HCT116 (cell line): ENCODE measurements at regions not wholly inside any gene's neighbourhood (a gene's known extent, or its start where the extent isn't known, plus 50 kb on each side); places are given as distances from the start of the nearest gene placed in this dataset.

Source experiments
- ATAC-seq: fragments of 200-7000 bp; cut with Tn5 transposase; 2 replicates; pipeline ENCODE4 v1.9.1; 2020; ENCODE audit warnings: mild to moderate bottlenecking, moderate library complexity
- BruUV-seq: library from RNA; stranded (reverse); fragments of 400-500 nt; replicated peaks from 2 replicates; lab custom pipeline; 2021; lab: Mats Ljungman, UMichigan
- CTCF ChIA-PET: fragments of 300-600 bp; sonication (Branson Sonifier 250); formaldehyde crosslinking; loops from one replicate; lab custom pipeline; 2021; ENCODE audit warnings: antibody characterized with exemption; lab: Charles Lee
- POLR2A ChIA-PET: fragments of 300-600, 350-600 bp; sonication (Branson Sonifier 250); formaldehyde crosslinking; loops from one replicate; lab custom pipeline; 2021; ENCODE audit warnings: antibody characterized with exemption; lab: Charles Lee
- RAD21 ChIA-PET, 2 experiments: fragments of 300-600 bp; sonication (Branson Sonifier 250); formaldehyde crosslinking; loops; one replicate each; lab custom pipeline; 2023; ENCODE audit warnings: low total read pairs in 2 of 2; ENCODE audit not compliant: uncharacterized antibody in 2 of 2, unreplicated experiment in 2 of 2, low non-redundant PET in 1 of 2; lab: Charles Lee
- DNase-seq: peaks from one replicate; pipeline ENCODE4 v3.0.0-alpha.2; 2010; ENCODE audit warnings: low read depth, low spot score
- H2AFZ ChIP-seq: fragments of 200-600 bp; shearing (Covaris generic), sonication (generic); 2 replicates; pipeline ENCODE4 v1.6.1; 2017; ENCODE audit warnings: low read depth, mixed run types, mixed read lengths, antibody characterized with exemption, low read length; ENCODE audit not compliant: poor library complexity, severe bottlenecking
- H3K27ac ChIP-seq: 2 replicates; pipeline ENCODE4 v1.5.1; 2012; ENCODE audit warnings: low read depth, low read length
- H3K27me3 ChIP-seq: fragments of 200-600 bp; sonication (generic); 2 replicates; pipeline ENCODE4 v1.6.1; 2016; ENCODE audit warnings: mixed run types, low read length, mixed read lengths; ENCODE audit not compliant: insufficient read depth
- H3K36me3 ChIP-seq, 2 experiments: fragments of 200-500 bp in 1 of 2; fragments of 200-600 bp in 1 of 2; sonication (Bioruptor generic) in 1 of 2; sonication (generic) in 1 of 2; 2 replicates each; pipeline versions ENCODE4 v1.5.1 to v1.6.1; 2014 to 2016; ENCODE audit warnings: low read length in 2 of 2, inconsistent platforms in 1 of 2, mixed read lengths in 1 of 2, mixed run types in 1 of 2; ENCODE audit not compliant: insufficient read depth in 2 of 2, control insufficient read depth in 1 of 2
- H3K4me1 ChIP-seq, 2 experiments: fragments of 200-600 bp in 1 of 2; sonication (generic) in 1 of 2; 2 replicates each; pipeline versions ENCODE4 v1.5.1 to v1.6.1; 2012 to 2017; ENCODE audit warnings: low read length in 2 of 2, inconsistent platforms in 1 of 2, mild to moderate bottlenecking in 1 of 2, mixed read lengths in 1 of 2, mixed run types in 1 of 2, moderate library complexity in 1 of 2; ENCODE audit not compliant: insufficient read depth in 2 of 2, control insufficient read depth in 1 of 2
- H3K4me2 ChIP-seq: fragments of 200-600 bp; sonication (generic); 2 replicates; pipeline ENCODE4 v1.6.1; 2017; ENCODE audit warnings: mixed run types, low read length, mixed read lengths
- H3K4me3 ChIP-seq, 2 experiments: fragments of 200-600 bp in 1 of 2; sonication (generic) in 1 of 2; replicated peaks in 1 of 2; 2 replicates each; pipeline ENCODE4 v1.5.1; 2011 to 2016; ENCODE audit warnings: low read length in 2 of 2, control low read depth in 1 of 2, low read depth in 1 of 2, mild to moderate bottlenecking in 1 of 2, mixed read lengths in 1 of 2, mixed run types in 1 of 2
- H3K79me2 ChIP-seq: fragments of 200-600 bp; sonication (generic); 2 replicates; pipeline ENCODE4 v1.6.1; 2017; ENCODE audit warnings: mild to moderate bottlenecking, mixed run types, low read length, moderate library complexity, mixed read lengths; ENCODE audit not compliant: insufficient read depth
- H3K9ac ChIP-seq: fragments of 200-600 bp; sonication (generic); 2 replicates; pipeline ENCODE4 v1.6.1; 2016; ENCODE audit warnings: low read length, mixed read lengths
- H3K9me2 ChIP-seq: fragments of 200-600 bp; sonication (generic), shearing (Covaris generic); 2 replicates; pipeline ENCODE4 v1.6.1; 2017; ENCODE audit warnings: mixed run types, mild to moderate bottlenecking, moderate library complexity; ENCODE audit not compliant: insufficient read depth
- H3K9me3 ChIP-seq, 2 experiments: fragments of 200-500 bp in 1 of 2; fragments of 200-600 bp in 1 of 2; sonication (Bioruptor generic) in 1 of 2; sonication (generic) in 1 of 2; 2 replicates each; pipeline ENCODE4 v1.6.1; 2014 to 2017; ENCODE audit warnings: low read length in 2 of 2, mixed read lengths in 2 of 2, inconsistent platforms in 1 of 2, low read depth in 1 of 2, mild to moderate bottlenecking in 1 of 2, mixed run types in 1 of 2, moderate library complexity in 1 of 2; ENCODE audit not compliant: control insufficient read depth in 1 of 2, insufficient read depth in 1 of 2
- H4K20me1 ChIP-seq: fragments of 200-600 bp; sonication (generic), shearing (Covaris generic); 2 replicates; pipeline ENCODE4 v1.6.1; 2017; ENCODE audit warnings: mixed run types, mild to moderate bottlenecking, moderate library complexity; ENCODE audit not compliant: insufficient read depth
- CBX3 ChIP-seq: IDR thresholded peaks from 2 replicates; pipeline ENCODE4 v1.6.1; 2012; ENCODE audit warnings: low read depth
- CEBPB ChIP-seq: IDR thresholded peaks from 2 replicates; pipeline ENCODE4 v1.6.1; 2012; ENCODE audit warnings: low read depth
- POLR2A ChIP-seq: IDR thresholded peaks from 2 replicates; pipeline ENCODE4 v1.7.0; 2011; ENCODE audit warnings: borderline replicate concordance; ENCODE audit not compliant: insufficient read depth, insufficient read length; ENCODE audit errors: extremely low read depth
- POLR2AphosphoS5 ChIP-seq: IDR thresholded peaks from 2 replicates; pipeline ENCODE4 v1.6.1; 2011; ENCODE audit warnings: mild to moderate bottlenecking, low read depth, low read length, moderate library complexity
- SIN3A ChIP-seq: IDR thresholded peaks from 2 replicates; pipeline ENCODE4 v1.6.1; 2012; ENCODE audit warnings: low read depth
- TCF7L2 ChIP-seq: IDR thresholded peaks from 2 replicates; pipeline ENCODE4 v1.7.0; 2011; ENCODE audit warnings: borderline replicate concordance, inconsistent platforms; ENCODE audit not compliant: insufficient read depth, insufficient read length; ENCODE audit errors: extremely low read depth
- YY1 ChIP-seq: IDR thresholded peaks from 2 replicates; pipeline ENCODE4 v1.6.1; 2011; ENCODE audit warnings: low read length, low read depth, moderate library complexity, mild to moderate bottlenecking; ENCODE audit not compliant: insufficient replicate concordance; ENCODE audit errors: extremely low read depth
- intact Hi-C: fragments of 100-400 bp; cut with micrococcal nuclease; formaldehyde crosslinking; loops from 2 replicates; pipeline ENCODE4 v1.10.0; 2022
- TF ChIP-seq, protein P1 (sequence below): IDR thresholded peaks from 2 replicates; pipeline ENCODE4 v1.6.1; 2012
- TF ChIP-seq, protein P2 (sequence below), 3 experiments: fragments of 200-600 bp in 1 of 3; sonication (generic) in 1 of 3; IDR thresholded peaks in 2 of 3; conservative IDR thresholded peaks in 1 of 3; 2 replicates each; pipeline ENCODE4 v1.5.1; 2012 to 2017; ENCODE audit warnings: low read depth in 2 of 3, low read length in 2 of 3, antibody characterized with exemption in 1 of 3, borderline replicate concordance in 1 of 3, control low read depth in 1 of 3, mild to moderate bottlenecking in 1 of 3, mixed read lengths in 1 of 3, mixed run types in 1 of 3, moderate library complexity in 1 of 3; ENCODE audit not compliant: insufficient read depth in 1 of 3
- TF ChIP-seq, protein P3 (sequence below): IDR thresholded peaks from 2 replicates; pipeline ENCODE4 v1.6.1; 2012; ENCODE audit warnings: low read depth
- TF ChIP-seq, protein P4 (sequence below): IDR thresholded peaks from 2 replicates; pipeline ENCODE4 v1.6.1; 2012

DNA sequence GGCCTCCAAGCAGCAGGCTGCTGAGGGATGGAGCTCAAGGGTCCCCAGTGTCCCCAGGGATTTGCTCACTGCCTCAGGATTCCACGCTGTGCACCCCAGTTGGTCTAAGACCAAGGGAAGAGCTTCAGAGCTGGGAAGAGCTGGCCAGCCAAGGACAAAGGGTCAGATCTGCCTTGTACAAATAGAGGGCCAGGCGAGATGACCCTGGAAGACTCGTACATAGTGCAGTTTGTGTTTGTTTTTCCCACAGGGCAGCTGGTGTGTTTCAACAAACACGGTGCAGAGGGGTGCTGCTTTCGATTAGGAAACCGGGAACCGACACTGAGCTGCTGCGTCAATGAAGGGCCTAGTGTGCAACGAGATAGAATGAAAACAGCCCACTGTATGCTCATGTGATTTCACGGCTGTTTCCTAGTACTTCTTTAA, 56.1 kb upstream of the TRPM1 start:
- no peaks in the 10 kb centered on the region for H3K79me2 ChIP-seq
- TF ChIP-seq, protein P1, sequence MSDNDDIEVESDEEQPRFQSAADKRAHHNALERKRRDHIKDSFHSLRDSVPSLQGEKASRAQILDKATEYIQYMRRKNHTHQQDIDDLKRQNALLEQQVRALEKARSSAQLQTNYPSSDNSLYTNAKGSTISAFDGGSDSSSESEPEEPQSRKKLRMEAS, result no peak
- TF ChIP-seq, protein P2, sequence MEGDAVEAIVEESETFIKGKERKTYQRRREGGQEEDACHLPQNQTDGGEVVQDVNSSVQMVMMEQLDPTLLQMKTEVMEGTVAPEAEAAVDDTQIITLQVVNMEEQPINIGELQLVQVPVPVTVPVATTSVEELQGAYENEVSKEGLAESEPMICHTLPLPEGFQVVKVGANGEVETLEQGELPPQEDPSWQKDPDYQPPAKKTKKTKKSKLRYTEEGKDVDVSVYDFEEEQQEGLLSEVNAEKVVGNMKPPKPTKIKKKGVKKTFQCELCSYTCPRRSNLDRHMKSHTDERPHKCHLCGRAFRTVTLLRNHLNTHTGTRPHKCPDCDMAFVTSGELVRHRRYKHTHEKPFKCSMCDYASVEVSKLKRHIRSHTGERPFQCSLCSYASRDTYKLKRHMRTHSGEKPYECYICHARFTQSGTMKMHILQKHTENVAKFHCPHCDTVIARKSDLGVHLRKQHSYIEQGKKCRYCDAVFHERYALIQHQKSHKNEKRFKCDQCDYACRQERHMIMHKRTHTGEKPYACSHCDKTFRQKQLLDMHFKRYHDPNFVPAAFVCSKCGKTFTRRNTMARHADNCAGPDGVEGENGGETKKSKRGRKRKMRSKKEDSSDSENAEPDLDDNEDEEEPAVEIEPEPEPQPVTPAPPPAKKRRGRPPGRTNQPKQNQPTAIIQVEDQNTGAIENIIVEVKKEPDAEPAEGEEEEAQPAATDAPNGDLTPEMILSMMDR (IDR thresholded peaks at IDR 0.05 in 2 of 3, conservative IDR thresholded peaks at IDR 0.05 in 1 of 3; ENCODE audit: borderline replicate concordance in 1 of 3, insufficient read depth in 1 of 3, low read depth in 2 of 3, low read length in 2 of 3), result no peak
- TF ChIP-seq, protein P3, sequence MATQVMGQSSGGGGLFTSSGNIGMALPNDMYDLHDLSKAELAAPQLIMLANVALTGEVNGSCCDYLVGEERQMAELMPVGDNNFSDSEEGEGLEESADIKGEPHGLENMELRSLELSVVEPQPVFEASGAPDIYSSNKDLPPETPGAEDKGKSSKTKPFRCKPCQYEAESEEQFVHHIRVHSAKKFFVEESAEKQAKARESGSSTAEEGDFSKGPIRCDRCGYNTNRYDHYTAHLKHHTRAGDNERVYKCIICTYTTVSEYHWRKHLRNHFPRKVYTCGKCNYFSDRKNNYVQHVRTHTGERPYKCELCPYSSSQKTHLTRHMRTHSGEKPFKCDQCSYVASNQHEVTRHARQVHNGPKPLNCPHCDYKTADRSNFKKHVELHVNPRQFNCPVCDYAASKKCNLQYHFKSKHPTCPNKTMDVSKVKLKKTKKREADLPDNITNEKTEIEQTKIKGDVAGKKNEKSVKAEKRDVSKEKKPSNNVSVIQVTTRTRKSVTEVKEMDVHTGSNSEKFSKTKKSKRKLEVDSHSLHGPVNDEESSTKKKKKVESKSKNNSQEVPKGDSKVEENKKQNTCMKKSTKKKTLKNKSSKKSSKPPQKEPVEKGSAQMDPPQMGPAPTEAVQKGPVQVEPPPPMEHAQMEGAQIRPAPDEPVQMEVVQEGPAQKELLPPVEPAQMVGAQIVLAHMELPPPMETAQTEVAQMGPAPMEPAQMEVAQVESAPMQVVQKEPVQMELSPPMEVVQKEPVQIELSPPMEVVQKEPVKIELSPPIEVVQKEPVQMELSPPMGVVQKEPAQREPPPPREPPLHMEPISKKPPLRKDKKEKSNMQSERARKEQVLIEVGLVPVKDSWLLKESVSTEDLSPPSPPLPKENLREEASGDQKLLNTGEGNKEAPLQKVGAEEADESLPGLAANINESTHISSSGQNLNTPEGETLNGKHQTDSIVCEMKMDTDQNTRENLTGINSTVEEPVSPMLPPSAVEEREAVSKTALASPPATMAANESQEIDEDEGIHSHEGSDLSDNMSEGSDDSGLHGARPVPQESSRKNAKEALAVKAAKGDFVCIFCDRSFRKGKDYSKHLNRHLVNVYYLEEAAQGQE, result no peak
- TF ChIP-seq POLR2AphosphoS5, result no peak
- TF ChIP-seq CBX3, result no peak
- TF ChIP-seq TCF7L2, result no peak
- no peak for TF ChIP-seq CEBPB
- TF ChIP-seq YY1, result no peak
- TF ChIP-seq SIN3A, result no peak
- TF ChIP-seq, protein P4, sequence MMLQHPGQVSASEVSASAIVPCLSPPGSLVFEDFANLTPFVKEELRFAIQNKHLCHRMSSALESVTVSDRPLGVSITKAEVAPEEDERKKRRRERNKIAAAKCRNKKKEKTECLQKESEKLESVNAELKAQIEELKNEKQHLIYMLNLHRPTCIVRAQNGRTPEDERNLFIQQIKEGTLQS, result no peak
- TF ChIP-seq POLR2A, result no peak
- TF ChIP-seq, all 23 proteins: peak for 0
- Histone ChIP-seq H3K9ac (no peak overlapping the region), H3K27ac (no peak overlapping the region), H3K4me1 (no peaks in the 10 kb centered on the region), H3K9me2 (no peaks in the 10 kb centered on the region), H3K9me3 (no peaks in the 10 kb centered on the region), H3K4me3 (no peak overlapping the region), H3K4me2 (no peak overlapping the region), H3K27me3 (no peaks in the 10 kb centered on the region), H3K36me3 (no peaks in the 10 kb centered on the region), H4K20me1 (no peaks in the 10 kb centered on the region), H2AFZ (no peak overlapping the region)
- ChIA-PET POLR2A (no interaction called here), RAD21 (no interaction called here), CTCF (no interaction called here)
- BruUV-seq, result no TSS peak
- intact Hi-C loops, result no loop called here
- DNase-seq (no peak), ATAC-seq (no peak)
